GM23248 (cell line): ENCODE measurements at regions not wholly inside any gene's neighbourhood (a gene's known extent, or its start where the extent isn't known, plus 50 kb on each side); places are given as distances from the start of the nearest gene placed in this dataset.

Experiments
- EZH2 ChIP-seq: fragments of 200-600 bp; sonication (generic); IDR thresholded peaks from 2 replicates; pipeline ENCODE4 v1.6.1; 2018; ENCODE audit warnings: antibody characterized with exemption, mild to moderate bottlenecking; ENCODE audit not compliant: insufficient read depth, poor library complexity, severe bottlenecking
- EZH2phosphoT487 ChIP-seq: fragments of 200-600 bp; sonication (generic); IDR thresholded peaks from 2 replicates; pipeline ENCODE4 v1.6.1; 2018; ENCODE audit warnings: antibody characterized with exemption, moderate library complexity, mild to moderate bottlenecking, low read depth; ENCODE audit not compliant: insufficient read depth

DNA sequence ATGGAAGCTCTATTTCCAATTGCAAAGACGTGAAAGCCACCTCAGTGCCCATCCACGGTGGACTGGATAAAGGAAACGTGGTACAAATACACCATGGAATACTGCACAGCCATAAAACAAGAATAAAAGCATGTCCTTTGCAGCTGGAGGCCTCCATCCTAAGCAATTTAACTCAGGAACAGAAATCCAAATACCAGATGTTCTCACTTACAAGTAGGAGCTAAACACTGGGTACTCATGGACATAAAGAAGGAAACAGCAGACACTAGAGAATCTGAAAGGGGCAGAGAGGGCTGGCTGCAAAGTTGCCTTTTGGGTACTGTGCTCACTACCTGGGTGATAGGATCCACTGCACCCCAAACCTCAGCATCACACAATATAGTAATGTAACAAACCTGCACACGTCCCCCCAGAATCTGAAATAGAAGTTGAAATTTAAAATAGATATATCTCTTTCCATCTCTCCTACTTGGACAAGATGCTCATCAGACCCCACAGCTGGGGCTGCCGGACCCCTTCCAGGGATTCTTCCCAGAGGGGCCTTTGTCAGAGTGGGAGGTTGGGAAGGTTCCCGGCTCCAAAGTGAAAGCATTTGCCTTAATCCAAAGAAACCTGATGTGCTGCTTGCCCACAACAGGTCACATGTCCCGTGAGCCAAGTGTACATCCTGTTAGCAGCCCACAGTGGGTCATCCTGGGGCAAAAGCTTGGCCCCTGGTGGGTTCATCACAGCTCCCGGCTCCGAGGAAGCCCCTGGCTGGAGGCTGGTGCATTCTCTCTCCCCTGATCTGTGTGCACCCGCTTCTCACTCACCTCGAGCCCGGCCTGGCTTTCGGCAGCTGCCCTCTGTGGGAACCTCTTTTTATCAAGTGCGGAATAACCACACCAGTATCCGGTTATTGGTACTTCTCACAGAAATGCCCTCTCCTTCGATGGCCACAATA lies 172.3 kb upstream of the PPP2R2D start:
- TF ChIP-seq EZH2 = no peak
- TF ChIP-seq EZH2phosphoT487 = no peak
